GM23338 (cell line): ENCODE measurements at regions not wholly inside any gene's neighbourhood (a gene's known extent, or its start where the extent isn't known, plus 50 kb on each side); places are given as distances from the start of the nearest gene placed in this dataset.

Experiments
- ATAC-seq: fragments of 200-7000 bp; cut with Tn5 transposase; 3 replicates; pipeline ENCODE4 v1.9.1; 2020
- DNase-seq: peaks from one replicate; pipeline ENCODE4 v3.0.0-alpha.2; 2015; ENCODE audit warnings: low spot score
- H2AFZ ChIP-seq: fragments of 200-600 bp; sonication (generic); 2 replicates; pipeline ENCODE4 v1.8.0; 2016; ENCODE audit warnings: antibody characterized with exemption, mild to moderate bottlenecking, moderate library complexity
- H3F3A ChIP-seq: fragments of 200-600 bp; sonication (generic); replicated peaks from 2 replicates; pipeline ENCODE4 v1.8.0; 2017; ENCODE audit warnings: antibody characterized with exemption, mixed run types, low read depth
- H3K27ac ChIP-seq: fragments of 200-600 bp; sonication (generic); 2 replicates; pipeline ENCODE4 v1.6.1; 2016; ENCODE audit warnings: low read depth
- H3K27me3 ChIP-seq: fragments of 200-600 bp; sonication (generic); 2 replicates; pipeline ENCODE4 v1.8.0; 2016; ENCODE audit warnings: mild to moderate bottlenecking, mixed run types, moderate library complexity; ENCODE audit not compliant: insufficient read depth
- H3K36me3 ChIP-seq: fragments of 200-600 bp; sonication (generic); 2 replicates; pipeline ENCODE4 v1.8.0; 2016; ENCODE audit warnings: mild to moderate bottlenecking; ENCODE audit not compliant: insufficient read depth
- H3K4me1 ChIP-seq: fragments of 200-600 bp; sonication (generic); 2 replicates; pipeline ENCODE4 v1.8.0; 2016; ENCODE audit warnings: mild to moderate bottlenecking, moderate library complexity; ENCODE audit not compliant: insufficient read depth
- H3K4me2 ChIP-seq: fragments of 200-600 bp; sonication (generic); 2 replicates; pipeline ENCODE4 v1.7.1; 2017; ENCODE audit warnings: mixed run types
- H3K4me3 ChIP-seq: fragments of 200-600 bp; sonication (generic); 2 replicates; pipeline ENCODE4 v1.6.1; 2016; ENCODE audit warnings: mixed run types
- H3K79me2 ChIP-seq: fragments of 200-600 bp; sonication (generic); replicated peaks from 2 replicates; pipeline ENCODE4 v1.8.0; 2017; ENCODE audit warnings: mild to moderate bottlenecking; ENCODE audit not compliant: insufficient read depth
- H3K9me2 ChIP-seq: fragments of 200-600 bp; sonication (generic); 2 replicates; pipeline ENCODE4 v1.8.0; 2017; ENCODE audit not compliant: insufficient read depth
- H4K20me1 ChIP-seq: fragments of 200-600 bp; sonication (generic); replicated peaks from 2 replicates; pipeline ENCODE4 v1.8.0; 2017; ENCODE audit warnings: mild to moderate bottlenecking; ENCODE audit not compliant: insufficient read depth
- H3K27ac Mint-ChIP-seq: 2 replicates; pipeline ENCODE4 v1.8.0; 2020; ENCODE audit warnings: inconsistent platforms, mild to moderate bottlenecking, moderate library complexity, mixed read lengths
- H3K27me3 Mint-ChIP-seq: 3 replicates; pipeline ENCODE4 v1.8.0; 2022; ENCODE audit warnings: low read depth, mild to moderate bottlenecking, moderate library complexity, mixed read lengths, inconsistent platforms; ENCODE audit not compliant: insufficient read depth, poor library complexity
- H3K36me3 Mint-ChIP-seq: 3 replicates; pipeline ENCODE4 v1.8.0; 2021; ENCODE audit warnings: low read depth, mild to moderate bottlenecking, inconsistent platforms, moderate library complexity, mixed read lengths
- H3K4me1 Mint-ChIP-seq: 3 replicates; pipeline ENCODE4 v1.8.0; 2020; ENCODE audit warnings: mild to moderate bottlenecking, inconsistent platforms, mixed read lengths
- H3K4me3 Mint-ChIP-seq: 3 replicates; pipeline ENCODE4 v1.8.0; 2021; ENCODE audit warnings: moderate library complexity, mild to moderate bottlenecking, inconsistent platforms, mixed read lengths
- H3K9me3 Mint-ChIP-seq: 3 replicates; pipeline ENCODE4 v1.8.0; 2020; ENCODE audit warnings: moderate library complexity, mild to moderate bottlenecking, inconsistent platforms, mixed read lengths
- CREB1 ChIP-seq: fragments of 250-450 bp; sonication (Bioruptor Pico); IDR thresholded peaks from 2 replicates; pipeline ENCODE4 v1.5.0; 2020; ENCODE audit warnings: low read depth, mild to moderate bottlenecking, moderate library complexity
- EZH2 ChIP-seq: fragments of 200-600 bp; sonication (generic); IDR thresholded peaks from one replicate; pipeline ENCODE4 v1.8.0; 2017; ENCODE audit warnings: antibody characterized with exemption, mild to moderate bottlenecking, low read depth; ENCODE audit not compliant: unreplicated experiment
- EZH2phosphoT487 ChIP-seq: fragments of 200-600 bp; sonication (generic); IDR thresholded peaks from one replicate; pipeline ENCODE4 v1.8.1; 2018; ENCODE audit warnings: antibody characterized with exemption; ENCODE audit not compliant: unreplicated experiment
- JUNB ChIP-seq: IDR thresholded peaks from one replicate; pipeline ENCODE4 v1.6.1; 2016; ENCODE audit warnings: antibody characterized with exemption; ENCODE audit not compliant: unreplicated experiment
- NANOG ChIP-seq: IDR thresholded peaks from 2 replicates; pipeline ENCODE4 v1.6.1; 2016; ENCODE audit warnings: antibody characterized with exemption, borderline replicate concordance
- POLR2AphosphoS5 ChIP-seq: IDR thresholded peaks from 2 replicates; pipeline ENCODE4 v1.6.1; 2016; ENCODE audit warnings: antibody characterized with exemption, low read depth
- STAT1 ChIP-seq: IDR thresholded peaks from one replicate; pipeline ENCODE4 v1.6.1; 2016; ENCODE audit warnings: antibody characterized with exemption; ENCODE audit not compliant: unreplicated experiment
- ZNF114 ChIP-seq: fragments of 250-450 bp; sonication (Bioruptor Pico); IDR thresholded peaks from 2 replicates; pipeline ENCODE4 v1.5.0; 2020; ENCODE audit warnings: mild to moderate bottlenecking, moderate library complexity
- ZNF331 ChIP-seq: fragments of 250-450 bp; sonication (Bioruptor Pico); IDR thresholded peaks from 2 replicates; pipeline ENCODE4 v1.5.0; 2020; ENCODE audit warnings: low read depth, mild to moderate bottlenecking, moderate library complexity
- TF ChIP-seq, protein P1 (sequence below): IDR thresholded peaks from 2 replicates; pipeline ENCODE4 v1.6.1; 2016; ENCODE audit warnings: antibody characterized with exemption
- TF ChIP-seq, protein P2 (sequence below), 2 experiments: fragments of 200-600 bp in 1 of 2; sonication (generic) in 1 of 2; conservative IDR thresholded peaks; 2 replicates each; pipeline versions ENCODE4 v1.5.1 to v1.6.1; 2016 to 2017; ENCODE audit warnings: antibody characterized with exemption in 2 of 2, low read depth in 2 of 2, mild to moderate bottlenecking in 2 of 2, moderate library complexity in 1 of 2
- TF ChIP-seq, protein P3 (sequence below): fragments of 250-450 bp; sonication (Bioruptor Pico); IDR thresholded peaks from 2 replicates; pipeline ENCODE4 v1.5.0; 2020; ENCODE audit warnings: mild to moderate bottlenecking, moderate library complexity
- TF ChIP-seq, protein P4 (sequence below): IDR thresholded peaks from one replicate; pipeline ENCODE4 v1.6.1; 2018; ENCODE audit warnings: antibody characterized with exemption; ENCODE audit not compliant: unreplicated experiment

DNA sequence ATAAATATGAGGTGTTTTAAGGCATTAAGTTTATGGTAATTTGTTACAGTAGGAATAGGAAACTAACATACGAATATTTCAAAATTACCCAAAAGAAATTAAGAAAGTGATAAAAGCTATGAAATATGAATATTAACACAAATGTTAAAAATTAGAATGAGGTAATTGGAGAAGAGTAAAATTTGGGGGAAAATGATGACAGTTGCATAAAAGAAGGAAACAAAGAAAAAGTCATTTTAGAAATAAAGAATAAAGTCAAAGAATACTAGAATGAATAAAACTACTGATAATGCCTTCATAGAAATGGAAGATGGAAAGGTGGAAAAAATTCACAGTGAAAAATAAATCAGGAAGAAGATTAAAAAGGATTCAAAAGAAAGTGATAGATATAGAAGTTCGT lies 522.9 kb upstream of the NR3C2 start (continued):
- TF ChIP-seq CREB1 (CRISPR knock-in tag) = no peak
- TF ChIP-seq EZH2 = no peak

DNA sequence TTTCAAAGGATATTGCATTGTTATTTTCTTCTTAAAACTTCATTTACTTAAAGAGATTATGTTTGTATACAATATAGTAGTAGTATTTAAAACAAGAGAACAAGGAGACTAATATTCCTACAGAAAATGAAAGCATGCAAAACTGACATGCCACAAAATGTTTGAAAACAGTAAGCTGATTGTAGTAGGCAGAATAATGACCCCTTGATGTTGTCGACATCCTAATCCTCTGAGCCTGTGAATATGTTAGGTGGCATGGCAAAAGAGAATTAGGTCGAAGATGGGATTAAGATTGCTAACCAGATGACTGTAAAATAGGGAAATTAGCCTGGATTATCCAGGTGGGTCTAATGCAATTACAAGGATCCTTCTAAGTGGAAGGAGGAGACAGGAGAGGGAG lies 522.2 kb upstream of the NR3C2 start:
- ATAC-seq (no peak), DNase-seq (no peak)
- Histone ChIP-seq H3K27me3 (no peaks in the 10 kb centered on the region), H3K79me2 (no peaks in the 10 kb centered on the region), H3K4me3 (no peak overlapping the region), H3K4me2 (no peak overlapping the region), H3K4me1 (no peaks in the 10 kb centered on the region), H4K20me1 (no peaks in the 10 kb centered on the region), H3K27ac (no peak overlapping the region), H2AFZ (no peak overlapping the region), H3K36me3 (no peaks in the 10 kb centered on the region), H3K9me2 (no peaks in the 10 kb centered on the region), H3F3A (no peaks in the 10 kb centered on the region)
- Mint-ChIP-seq H3K27me3 (no peaks in the 10 kb centered on the region), H3K9me3 (no peaks in the 10 kb centered on the region; the same call in 2 of the 3 replicates), H3K36me3 (no peaks in the 10 kb centered on the region), H3K4me1 (no peaks in the 10 kb centered on the region), H3K4me3 (no peak overlapping the region), H3K27ac (no peak overlapping the region)
- TF ChIP-seq, protein P1, sequence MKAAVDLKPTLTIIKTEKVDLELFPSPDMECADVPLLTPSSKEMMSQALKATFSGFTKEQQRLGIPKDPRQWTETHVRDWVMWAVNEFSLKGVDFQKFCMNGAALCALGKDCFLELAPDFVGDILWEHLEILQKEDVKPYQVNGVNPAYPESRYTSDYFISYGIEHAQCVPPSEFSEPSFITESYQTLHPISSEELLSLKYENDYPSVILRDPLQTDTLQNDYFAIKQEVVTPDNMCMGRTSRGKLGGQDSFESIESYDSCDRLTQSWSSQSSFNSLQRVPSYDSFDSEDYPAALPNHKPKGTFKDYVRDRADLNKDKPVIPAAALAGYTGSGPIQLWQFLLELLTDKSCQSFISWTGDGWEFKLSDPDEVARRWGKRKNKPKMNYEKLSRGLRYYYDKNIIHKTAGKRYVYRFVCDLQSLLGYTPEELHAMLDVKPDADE = no peak
- TF ChIP-seq STAT1 (no peak), CREB1 (CRISPR knock-in tag) (no peak), EZH2phosphoT487 (no peak), ZNF331 (CRISPR knock-in tag) (no peak), EZH2 (no peak), ZNF114 (CRISPR knock-in tag) (no peak), JUNB (no peak), NANOG (no peak), POLR2AphosphoS5 (no peak)
- TF ChIP-seq, protein P2, sequence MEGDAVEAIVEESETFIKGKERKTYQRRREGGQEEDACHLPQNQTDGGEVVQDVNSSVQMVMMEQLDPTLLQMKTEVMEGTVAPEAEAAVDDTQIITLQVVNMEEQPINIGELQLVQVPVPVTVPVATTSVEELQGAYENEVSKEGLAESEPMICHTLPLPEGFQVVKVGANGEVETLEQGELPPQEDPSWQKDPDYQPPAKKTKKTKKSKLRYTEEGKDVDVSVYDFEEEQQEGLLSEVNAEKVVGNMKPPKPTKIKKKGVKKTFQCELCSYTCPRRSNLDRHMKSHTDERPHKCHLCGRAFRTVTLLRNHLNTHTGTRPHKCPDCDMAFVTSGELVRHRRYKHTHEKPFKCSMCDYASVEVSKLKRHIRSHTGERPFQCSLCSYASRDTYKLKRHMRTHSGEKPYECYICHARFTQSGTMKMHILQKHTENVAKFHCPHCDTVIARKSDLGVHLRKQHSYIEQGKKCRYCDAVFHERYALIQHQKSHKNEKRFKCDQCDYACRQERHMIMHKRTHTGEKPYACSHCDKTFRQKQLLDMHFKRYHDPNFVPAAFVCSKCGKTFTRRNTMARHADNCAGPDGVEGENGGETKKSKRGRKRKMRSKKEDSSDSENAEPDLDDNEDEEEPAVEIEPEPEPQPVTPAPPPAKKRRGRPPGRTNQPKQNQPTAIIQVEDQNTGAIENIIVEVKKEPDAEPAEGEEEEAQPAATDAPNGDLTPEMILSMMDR (conservative IDR thresholded peaks at IDR 0.05; ENCODE audit: low read depth in 2 of 2) = no peak
- TF ChIP-seq, protein P3, sequence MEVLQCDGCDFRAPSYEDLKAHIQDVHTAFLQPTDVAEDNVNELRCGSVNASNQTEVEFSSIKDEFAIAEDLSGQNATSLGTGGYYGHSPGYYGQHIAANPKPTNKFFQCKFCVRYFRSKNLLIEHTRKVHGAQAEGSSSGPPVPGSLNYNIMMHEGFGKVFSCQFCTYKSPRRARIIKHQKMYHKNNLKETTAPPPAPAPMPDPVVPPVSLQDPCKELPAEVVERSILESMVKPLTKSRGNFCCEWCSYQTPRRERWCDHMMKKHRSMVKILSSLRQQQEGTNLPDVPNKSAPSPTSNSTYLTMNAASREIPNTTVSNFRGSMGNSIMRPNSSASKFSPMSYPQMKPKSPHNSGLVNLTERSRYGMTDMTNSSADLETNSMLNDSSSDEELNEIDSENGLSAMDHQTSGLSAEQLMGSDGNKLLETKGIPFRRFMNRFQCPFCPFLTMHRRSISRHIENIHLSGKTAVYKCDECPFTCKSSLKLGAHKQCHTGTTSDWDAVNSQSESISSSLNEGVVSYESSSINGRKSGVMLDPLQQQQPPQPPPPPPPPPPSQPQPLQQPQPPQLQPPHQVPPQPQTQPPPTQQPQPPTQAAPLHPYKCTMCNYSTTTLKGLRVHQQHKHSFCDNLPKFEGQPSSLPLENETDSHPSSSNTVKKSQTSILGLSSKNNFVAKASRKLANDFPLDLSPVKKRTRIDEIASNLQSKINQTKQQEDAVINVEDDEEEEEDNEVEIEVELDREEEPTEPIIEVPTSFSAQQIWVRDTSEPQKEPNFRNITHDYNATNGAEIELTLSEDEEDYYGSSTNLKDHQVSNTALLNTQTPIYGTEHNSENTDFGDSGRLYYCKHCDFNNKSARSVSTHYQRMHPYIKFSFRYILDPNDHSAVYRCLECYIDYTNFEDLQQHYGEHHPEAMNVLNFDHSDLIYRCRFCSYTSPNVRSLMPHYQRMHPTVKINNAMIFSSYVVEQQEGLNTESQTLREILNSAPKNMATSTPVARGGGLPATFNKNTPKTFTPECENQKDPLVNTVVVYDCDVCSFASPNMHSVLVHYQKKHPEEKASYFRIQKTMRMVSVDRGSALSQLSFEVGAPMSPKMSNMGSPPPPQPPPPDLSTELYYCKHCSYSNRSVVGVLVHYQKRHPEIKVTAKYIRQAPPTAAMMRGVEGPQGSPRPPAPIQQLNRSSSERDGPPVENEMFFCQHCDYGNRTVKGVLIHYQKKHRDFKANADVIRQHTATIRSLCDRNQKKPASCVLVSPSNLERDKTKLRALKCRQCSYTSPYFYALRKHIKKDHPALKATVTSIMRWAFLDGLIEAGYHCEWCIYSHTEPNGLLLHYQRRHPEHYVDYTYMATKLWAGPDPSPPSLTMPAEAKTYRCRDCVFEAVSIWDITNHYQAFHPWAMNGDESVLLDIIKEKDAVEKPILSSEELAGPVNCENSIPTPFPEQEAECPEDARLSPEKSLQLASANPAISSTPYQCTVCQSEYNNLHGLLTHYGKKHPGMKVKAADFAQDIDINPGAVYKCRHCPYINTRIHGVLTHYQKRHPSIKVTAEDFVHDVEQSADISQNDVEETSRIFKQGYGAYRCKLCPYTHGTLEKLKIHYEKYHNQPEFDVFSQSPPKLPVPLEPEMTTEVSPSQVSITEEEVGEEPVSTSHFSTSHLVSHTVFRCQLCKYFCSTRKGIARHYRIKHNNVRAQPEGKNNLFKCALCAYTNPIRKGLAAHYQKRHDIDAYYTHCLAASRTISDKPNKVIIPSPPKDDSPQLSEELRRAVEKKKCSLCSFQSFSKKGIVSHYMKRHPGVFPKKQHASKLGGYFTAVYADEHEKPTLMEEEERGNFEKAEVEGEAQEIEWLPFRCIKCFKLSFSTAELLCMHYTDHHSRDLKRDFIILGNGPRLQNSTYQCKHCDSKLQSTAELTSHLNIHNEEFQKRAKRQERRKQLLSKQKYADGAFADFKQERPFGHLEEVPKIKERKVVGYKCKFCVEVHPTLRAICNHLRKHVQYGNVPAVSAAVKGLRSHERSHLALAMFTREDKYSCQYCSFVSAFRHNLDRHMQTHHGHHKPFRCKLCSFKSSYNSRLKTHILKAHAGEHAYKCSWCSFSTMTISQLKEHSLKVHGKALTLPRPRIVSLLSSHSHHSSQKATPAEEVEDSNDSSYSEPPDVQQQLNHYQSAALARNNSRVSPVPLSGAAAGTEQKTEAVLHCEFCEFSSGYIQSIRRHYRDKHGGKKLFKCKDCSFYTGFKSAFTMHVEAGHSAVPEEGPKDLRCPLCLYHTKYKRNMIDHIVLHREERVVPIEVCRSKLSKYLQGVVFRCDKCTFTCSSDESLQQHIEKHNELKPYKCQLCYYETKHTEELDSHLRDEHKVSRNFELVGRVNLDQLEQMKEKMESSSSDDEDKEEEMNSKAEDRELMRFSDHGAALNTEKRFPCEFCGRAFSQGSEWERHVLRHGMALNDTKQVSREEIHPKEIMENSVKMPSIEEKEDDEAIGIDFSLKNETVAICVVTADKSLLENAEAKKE (CRISPR knock-in tag) = no peak
- TF ChIP-seq, protein P4, sequence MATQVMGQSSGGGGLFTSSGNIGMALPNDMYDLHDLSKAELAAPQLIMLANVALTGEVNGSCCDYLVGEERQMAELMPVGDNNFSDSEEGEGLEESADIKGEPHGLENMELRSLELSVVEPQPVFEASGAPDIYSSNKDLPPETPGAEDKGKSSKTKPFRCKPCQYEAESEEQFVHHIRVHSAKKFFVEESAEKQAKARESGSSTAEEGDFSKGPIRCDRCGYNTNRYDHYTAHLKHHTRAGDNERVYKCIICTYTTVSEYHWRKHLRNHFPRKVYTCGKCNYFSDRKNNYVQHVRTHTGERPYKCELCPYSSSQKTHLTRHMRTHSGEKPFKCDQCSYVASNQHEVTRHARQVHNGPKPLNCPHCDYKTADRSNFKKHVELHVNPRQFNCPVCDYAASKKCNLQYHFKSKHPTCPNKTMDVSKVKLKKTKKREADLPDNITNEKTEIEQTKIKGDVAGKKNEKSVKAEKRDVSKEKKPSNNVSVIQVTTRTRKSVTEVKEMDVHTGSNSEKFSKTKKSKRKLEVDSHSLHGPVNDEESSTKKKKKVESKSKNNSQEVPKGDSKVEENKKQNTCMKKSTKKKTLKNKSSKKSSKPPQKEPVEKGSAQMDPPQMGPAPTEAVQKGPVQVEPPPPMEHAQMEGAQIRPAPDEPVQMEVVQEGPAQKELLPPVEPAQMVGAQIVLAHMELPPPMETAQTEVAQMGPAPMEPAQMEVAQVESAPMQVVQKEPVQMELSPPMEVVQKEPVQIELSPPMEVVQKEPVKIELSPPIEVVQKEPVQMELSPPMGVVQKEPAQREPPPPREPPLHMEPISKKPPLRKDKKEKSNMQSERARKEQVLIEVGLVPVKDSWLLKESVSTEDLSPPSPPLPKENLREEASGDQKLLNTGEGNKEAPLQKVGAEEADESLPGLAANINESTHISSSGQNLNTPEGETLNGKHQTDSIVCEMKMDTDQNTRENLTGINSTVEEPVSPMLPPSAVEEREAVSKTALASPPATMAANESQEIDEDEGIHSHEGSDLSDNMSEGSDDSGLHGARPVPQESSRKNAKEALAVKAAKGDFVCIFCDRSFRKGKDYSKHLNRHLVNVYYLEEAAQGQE = no peak
